HepG2 (cell line): ENCODE measurements at regions not wholly inside any gene's neighbourhood (a gene's known extent, or its start where the extent isn't known, plus 50 kb on each side); places are given as distances from the start of the nearest gene placed in this dataset.

ENCODE experiments used
- ATAC-seq: fragments of 200-7000 bp; cut with Tn5 transposase; 3 replicates; pipeline ENCODE4 v1.9.1; 2020; ENCODE audit warnings: mild to moderate bottlenecking, moderate library complexity
- BruUV-seq: library from RNA; stranded (reverse); fragments of 400-500 nt; replicated peaks from 2 replicates; lab custom pipeline; 2021; lab: Mats Ljungman, UMichigan
- CTCF ChIA-PET: fragments of 300-600 bp; formaldehyde crosslinking; extraction: SDS; loops from one replicate; lab custom pipeline; 2021; ENCODE audit warnings: low total read pairs, inconsistent platforms, low intra/inter-chr PET ratio; lab: Yijun Ruan, JAX
- POLR2A ChIA-PET: fragments of 350-600 bp; sonication (Branson Sonifier 250); formaldehyde crosslinking; loops from one replicate; lab custom pipeline; 2020; ENCODE audit warnings: antibody characterized with exemption, inconsistent platforms; lab: Yijun Ruan, JAX
- DNase-seq: peaks from one replicate; pipeline ENCODE4 v3.0.0-alpha.2; 2015; ENCODE audit warnings: low spot score
- FAIRE-seq: peaks from 3 replicates; lab custom pipeline; 2011; peaks lifted over from hg19 to GRCh38; lab: Jason Lieb, UNC
- H2AFZ ChIP-seq: one replicate; pipeline ENCODE4 v1.6.1; 2011; ENCODE audit warnings: low read length, inconsistent platforms
- H3K27ac ChIP-seq: fragments of 300-600 bp; 3 replicates; pipeline ENCODE4 v1.8.0; 2011; ENCODE audit warnings: mixed run types, mild to moderate bottlenecking, mixed read lengths, low read length, inconsistent platforms; ENCODE audit not compliant: insufficient read depth; ENCODE audit errors: extremely low read length
- H3K27me3 ChIP-seq, 2 experiments: fragments of 200-600 bp in 1 of 2; 2 replicates in 1 of 2; 3 replicates in 1 of 2; pipeline versions ENCODE4 v1.6.0 to v1.8.0; 2011; ENCODE audit warnings: low read length in 2 of 2, mild to moderate bottlenecking in 2 of 2, moderate library complexity in 2 of 2, inconsistent platforms in 1 of 2; ENCODE audit not compliant: insufficient read depth in 2 of 2, control insufficient read depth in 1 of 2
- H3K36me3 ChIP-seq, 2 experiments: fragments of 200-600 bp in 1 of 2; replicated peaks in 1 of 2; 2 replicates in 1 of 2; 3 replicates in 1 of 2; pipeline versions ENCODE4 v1.5.1 to v1.8.0; 2011; ENCODE audit warnings: low read length in 2 of 2, inconsistent platforms in 1 of 2; ENCODE audit not compliant: insufficient read depth in 2 of 2, control insufficient read depth in 1 of 2
- H3K4me1 ChIP-seq: 2 replicates; pipeline ENCODE4 v1.5.1; 2012; ENCODE audit warnings: low read length, inconsistent platforms; ENCODE audit not compliant: insufficient read depth
- H3K4me2 ChIP-seq: 2 replicates; pipeline ENCODE4 v1.6.0; 2011; ENCODE audit warnings: low read depth, low read length, inconsistent platforms
- H3K4me3 ChIP-seq, 3 experiments: fragments of 200-600 bp in 1 of 3; sonication (generic), shearing (Covaris generic) in 1 of 3; replicated peaks in 1 of 3; 2 replicates each; pipeline ENCODE4 v1.5.1; 2011 to 2016; ENCODE audit warnings: low read length in 3 of 3, inconsistent platforms in 2 of 3, low read depth in 2 of 3, mild to moderate bottlenecking in 2 of 3, control low read depth in 1 of 3, mixed read lengths in 1 of 3; ENCODE audit not compliant: insufficient read depth in 1 of 3
- H3K79me2 ChIP-seq: one replicate; pipeline ENCODE4 v1.6.1; 2011; ENCODE audit warnings: low read length, inconsistent platforms; ENCODE audit not compliant: insufficient read depth
- H3K9ac ChIP-seq: 2 replicates; pipeline ENCODE4 v1.6.0; 2011; ENCODE audit warnings: mild to moderate bottlenecking, low read depth, low read length, inconsistent platforms; ENCODE audit not compliant: insufficient read depth
- H3K9me3 ChIP-seq: 2 replicates; pipeline ENCODE4 v1.5.1; 2012; ENCODE audit warnings: mild to moderate bottlenecking, low read length
- H4K20me1 ChIP-seq: 2 replicates; pipeline ENCODE4 v1.6.0; 2011; ENCODE audit warnings: inconsistent platforms, mild to moderate bottlenecking, low read length, moderate library complexity; ENCODE audit not compliant: insufficient read depth
- GTF2F1 ChIP-seq: fragments of 150-350 bp; IDR thresholded peaks from 2 replicates; pipeline ENCODE4 v1.6.1; 2014; ENCODE audit warnings: low read length
- HOXA3 ChIP-seq: sonication (generic); formaldehyde crosslinking; IDR thresholded peaks from 2 replicates; pipeline ENCODE4 v1.5.0; 2020; ENCODE audit warnings: missing genetic modification reagents
- REPIN1 ChIP-seq: sonication (generic); formaldehyde crosslinking; IDR thresholded peaks from 2 replicates; pipeline ENCODE4 v1.8.0; 2022; ENCODE audit warnings: missing genetic modification reagents, low read depth, mild to moderate bottlenecking, borderline replicate concordance
- ZNF260 ChIP-seq: sonication (generic); formaldehyde crosslinking; IDR thresholded peaks from 2 replicates; pipeline ENCODE4 v1.4.0; 2020; ENCODE audit warnings: missing genetic modification reagents, low read depth, mild to moderate bottlenecking, borderline replicate concordance
- WGBS: methylation state at CpG from one replicate; pipeline ENCODE4 v1.1.6; 2017; ENCODE audit warnings: low lambda C conversion rate; 5-methylcytosine and 5-hydroxymethylcytosine counted together
- in situ Hi-C: cut with HindIII; loops from 2 replicates; pipeline ENCODE4 v1.10.0; 2017; ENCODE audit warnings: low pct_unique_long_range_greater_than_20kb; ENCODE audit not compliant: extremely low pct_ligation_motif_present
- intact Hi-C: fragments of 100-400 bp; cut with micrococcal nuclease; formaldehyde crosslinking; loops from one replicate; pipeline ENCODE4 v1.10.0; 2022; ENCODE audit not compliant: unreplicated experiment
- TF ChIP-seq, protein P1 (sequence below): sonication (generic); formaldehyde crosslinking; IDR thresholded peaks from 2 replicates; pipeline ENCODE4 v1.4.0; 2020; ENCODE audit warnings: missing genetic modification reagents, borderline replicate concordance
- TF ChIP-seq, protein P2 (sequence below): sonication (generic); formaldehyde crosslinking; IDR thresholded peaks from 2 replicates; pipeline ENCODE4 v1.8.0; 2022; ENCODE audit warnings: missing genetic modification reagents, mild to moderate bottlenecking, moderate library complexity, borderline replicate concordance

DNA sequence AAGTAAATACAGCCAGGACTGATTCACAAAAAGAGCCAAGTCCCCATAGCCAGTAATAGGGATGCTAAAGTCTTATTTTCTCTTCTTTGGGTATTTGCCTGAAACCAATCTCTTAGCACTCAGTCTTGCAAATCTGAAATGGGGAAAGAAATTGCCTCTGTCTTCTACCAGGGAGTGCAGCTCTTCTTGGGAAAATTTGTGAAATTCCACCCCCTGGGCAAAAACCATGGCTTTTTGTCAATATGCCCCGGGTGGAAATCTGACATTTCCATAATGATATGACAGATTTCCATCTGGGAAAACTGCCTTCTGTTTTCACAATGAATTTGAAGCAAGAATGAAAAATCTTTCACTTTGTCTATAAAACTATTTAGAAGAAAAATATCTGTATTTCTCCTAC, 628.1 kb downstream of the BCL11A start:
- Histone ChIP-seq H3K36me3 (no peaks in the 10 kb centered on the region), H4K20me1 (no peaks in the 10 kb centered on the region), H3K9ac (no peak overlapping the region), H3K4me2 (no peak overlapping the region), H3K9me3 (no peaks in the 10 kb centered on the region), H3K4me3 (no peak overlapping the region), H3K4me1 (no peaks in the 10 kb centered on the region), H3K27me3 (peaks cover 0 to 4% of the 10 kb centered on the region in 2 experiments; a peak in 1 of 5 replicates), H3K27ac (no peak overlapping the region), H3K79me2 (no peaks in the 10 kb centered on the region), H2AFZ (no peak overlapping the region)
- TF ChIP-seq HOXA3 (CRISPR knock-in tag) (no peak), ZNF260 (CRISPR knock-in tag) (no peak), GTF2F1 (no peak), REPIN1 (CRISPR knock-in tag) (no peak)
- TF ChIP-seq, protein P1, sequence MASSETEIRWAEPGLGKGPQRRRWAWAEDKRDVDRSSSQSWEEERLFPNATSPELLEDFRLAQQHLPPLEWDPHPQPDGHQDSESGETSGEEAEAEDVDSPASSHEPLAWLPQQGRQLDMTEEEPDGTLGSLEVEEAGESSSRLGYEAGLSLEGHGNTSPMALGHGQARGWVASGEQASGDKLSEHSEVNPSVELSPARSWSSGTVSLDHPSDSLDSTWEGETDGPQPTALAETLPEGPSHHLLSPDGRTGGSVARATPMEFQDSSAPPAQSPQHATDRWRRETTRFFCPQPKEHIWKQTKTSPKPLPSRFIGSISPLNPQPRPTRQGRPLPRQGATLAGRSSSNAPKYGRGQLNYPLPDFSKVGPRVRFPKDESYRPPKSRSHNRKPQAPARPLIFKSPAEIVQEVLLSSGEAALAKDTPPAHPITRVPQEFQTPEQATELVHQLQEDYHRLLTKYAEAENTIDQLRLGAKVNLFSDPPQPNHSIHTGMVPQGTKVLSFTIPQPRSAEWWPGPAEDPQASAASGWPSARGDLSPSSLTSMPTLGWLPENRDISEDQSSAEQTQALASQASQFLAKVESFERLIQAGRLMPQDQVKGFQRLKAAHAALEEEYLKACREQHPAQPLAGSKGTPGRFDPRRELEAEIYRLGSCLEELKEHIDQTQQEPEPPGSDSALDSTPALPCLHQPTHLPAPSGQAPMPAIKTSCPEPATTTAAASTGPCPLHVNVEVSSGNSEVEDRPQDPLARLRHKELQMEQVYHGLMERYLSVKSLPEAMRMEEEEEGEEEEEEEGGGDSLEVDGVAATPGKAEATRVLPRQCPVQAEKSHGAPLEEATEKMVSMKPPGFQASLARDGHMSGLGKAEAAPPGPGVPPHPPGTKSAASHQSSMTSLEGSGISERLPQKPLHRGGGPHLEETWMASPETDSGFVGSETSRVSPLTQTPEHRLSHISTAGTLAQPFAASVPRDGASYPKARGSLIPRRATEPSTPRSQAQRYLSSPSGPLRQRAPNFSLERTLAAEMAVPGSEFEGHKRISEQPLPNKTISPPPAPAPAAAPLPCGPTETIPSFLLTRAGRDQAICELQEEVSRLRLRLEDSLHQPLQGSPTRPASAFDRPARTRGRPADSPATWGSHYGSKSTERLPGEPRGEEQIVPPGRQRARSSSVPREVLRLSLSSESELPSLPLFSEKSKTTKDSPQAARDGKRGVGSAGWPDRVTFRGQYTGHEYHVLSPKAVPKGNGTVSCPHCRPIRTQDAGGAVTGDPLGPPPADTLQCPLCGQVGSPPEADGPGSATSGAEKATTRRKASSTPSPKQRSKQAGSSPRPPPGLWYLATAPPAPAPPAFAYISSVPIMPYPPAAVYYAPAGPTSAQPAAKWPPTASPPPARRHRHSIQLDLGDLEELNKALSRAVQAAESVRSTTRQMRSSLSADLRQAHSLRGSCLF: no peak
- TF ChIP-seq, protein P2, sequence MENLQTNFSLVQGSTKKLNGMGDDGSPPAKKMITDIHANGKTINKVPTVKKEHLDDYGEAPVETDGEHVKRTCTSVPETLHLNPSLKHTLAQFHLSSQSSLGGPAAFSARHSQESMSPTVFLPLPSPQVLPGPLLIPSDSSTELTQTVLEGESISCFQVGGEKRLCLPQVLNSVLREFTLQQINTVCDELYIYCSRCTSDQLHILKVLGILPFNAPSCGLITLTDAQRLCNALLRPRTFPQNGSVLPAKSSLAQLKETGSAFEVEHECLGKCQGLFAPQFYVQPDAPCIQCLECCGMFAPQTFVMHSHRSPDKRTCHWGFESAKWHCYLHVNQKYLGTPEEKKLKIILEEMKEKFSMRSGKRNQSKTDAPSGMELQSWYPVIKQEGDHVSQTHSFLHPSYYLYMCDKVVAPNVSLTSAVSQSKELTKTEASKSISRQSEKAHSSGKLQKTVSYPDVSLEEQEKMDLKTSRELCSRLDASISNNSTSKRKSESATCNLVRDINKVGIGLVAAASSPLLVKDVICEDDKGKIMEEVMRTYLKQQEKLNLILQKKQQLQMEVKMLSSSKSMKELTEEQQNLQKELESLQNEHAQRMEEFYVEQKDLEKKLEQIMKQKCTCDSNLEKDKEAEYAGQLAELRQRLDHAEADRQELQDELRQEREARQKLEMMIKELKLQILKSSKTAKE (CRISPR knock-in tag): no peak
- ChIA-PET CTCF (no interaction called here), POLR2A (no interaction called here)
- in situ Hi-C loops (no loop called here), intact Hi-C loops (no loop called here)
- WGBS: 0% methylated on average over 1 of the region's 1 CpG
- no peak for ATAC-seq
- no peak for FAIRE-seq
- no TSS peak for BruUV-seq
- DNase-seq: no peak
